ENCODE measurements at regions not wholly inside any gene's neighbourhood (a gene's known extent, or its start where the extent isn't known, plus 50 kb on each side); places are given as distances from the start of the nearest gene placed in this dataset.

- no peak for DNase-seq (ENCODE audit: extremely low spot score)
- ChIA-PET CTCF (no interaction called here), POLR2A (no interaction called here)
- TF ChIP-seq CTCF (IDR thresholded peaks at IDR 0.05; ENCODE audit: control extremely low read depth, extremely low read depth, low read depth, missing control alignments) = no peak
These were observed 126.3 kb downstream of the ATPSCKMT start for GRCh38 chr5:10123254-10123989.

GRCh38 chr5:10122076-10122726 is 127.5 kb downstream of the ATPSCKMT start:
- DNase-seq (ENCODE audit: extremely low spot score) = no peak
- TF ChIP-seq CTCF (IDR thresholded peaks at IDR 0.05; ENCODE audit: control extremely low read depth, extremely low read depth, low read depth, missing control alignments) = no peak
- ChIA-PET POLR2A (no interaction called here), CTCF (no interaction called here)

- DNase-seq (ENCODE audit: extremely low spot score) = no peak
- ChIA-PET POLR2A (no interaction called here), CTCF (no interaction called here)
- TF ChIP-seq CTCF (IDR thresholded peaks at IDR 0.05; ENCODE audit: control extremely low read depth, extremely low read depth, low read depth, missing control alignments) = no peak
These were observed 128.8 kb downstream of the ATPSCKMT start for GRCh38 chr5:10120934-10121333.

GRCh38 chr5:10118150-10118549 is 131.5 kb downstream of the ATPSCKMT start:
- ChIA-PET POLR2A (no interaction called here), CTCF (interaction anchor here (1.1 to 1.6 kb wide), 2 partner anchors 15 to 22 kb away, joined by 3 to 4 read pairs; no protein-coding TSS in a partner anchor)
- no peak for TF ChIP-seq CTCF (IDR thresholded peaks at IDR 0.05; ENCODE audit: control extremely low read depth, extremely low read depth, low read depth, missing control alignments)
- no peak for DNase-seq (ENCODE audit: extremely low spot score)

- CTCF ChIA-PET = no interaction called here
- TF ChIP-seq CTCF (IDR thresholded peaks at IDR 0.05; ENCODE audit: control extremely low read depth, extremely low read depth, low read depth, missing control alignments) = no peak
- POLR2A ChIA-PET = no interaction called here
- no peak for DNase-seq (ENCODE audit: extremely low spot score)
These were observed 133.1 kb downstream of the ATPSCKMT start for GRCh38 chr5:10116594-10116993.

GRCh38 chr5:10115669-10116068 is 134.0 kb downstream of the ATPSCKMT start:
- DNase-seq (ENCODE audit: extremely low spot score) = no peak
- ChIA-PET POLR2A (no interaction called here), CTCF (no interaction called here)
- no peak for TF ChIP-seq CTCF (IDR thresholded peaks at IDR 0.05; ENCODE audit: control extremely low read depth, extremely low read depth, low read depth, missing control alignments)
